ENCODE measurements at regions not wholly inside any gene's neighbourhood (a gene's known extent, or its start where the extent isn't known, plus 50 kb on each side); places are given as distances from the start of the nearest gene placed in this dataset.
"Not testable (repeated sequence)": the region's sequence is repeated elsewhere in the genome, so short reads cannot be mapped to it uniquely, and the experiment has no call there.

DNA sequence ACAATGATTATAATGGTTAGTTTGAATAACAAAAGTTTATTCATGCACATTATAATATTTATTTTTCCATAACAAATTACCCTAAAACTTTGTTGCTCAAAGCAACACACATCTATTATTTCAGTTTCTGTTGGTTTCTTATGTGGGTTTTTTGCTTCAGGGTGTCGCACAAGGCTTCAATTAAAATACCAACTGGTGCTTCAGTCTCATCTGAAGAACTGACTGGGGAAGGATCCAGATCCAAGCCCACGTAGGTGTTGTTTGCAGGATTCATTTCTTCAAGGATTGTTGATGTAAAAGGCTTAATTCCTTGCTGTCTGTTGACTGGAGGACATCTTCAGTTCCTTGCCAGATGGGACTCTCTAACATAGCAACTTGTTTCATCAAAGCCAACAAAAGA is 747.2 kb upstream of the PCDH20 start:
- DNase-seq: no peak

DNA sequence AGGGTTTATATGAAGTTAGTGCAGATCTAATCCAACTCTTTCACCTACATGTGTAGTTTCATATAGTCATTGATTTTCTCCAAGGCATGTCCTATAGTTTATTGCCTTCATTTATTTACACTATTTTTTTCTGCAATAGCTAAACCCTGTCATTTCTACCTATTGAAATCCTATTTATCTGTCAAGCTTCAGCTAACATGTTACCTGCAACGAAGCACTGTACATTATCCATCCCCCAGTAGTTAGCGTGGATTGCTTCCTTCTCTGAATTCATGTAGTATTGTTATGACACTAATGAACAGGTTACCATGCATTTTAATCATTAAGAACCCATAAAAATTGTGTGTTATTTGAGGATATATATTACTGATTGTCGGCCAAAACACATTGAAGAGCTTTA is 742.9 kb upstream of the PCDH20 start:
- no peak for DNase-seq

GRCh38 chr13:62151724-62152123 is 736.1 kb upstream of the PCDH20 start:
- not testable (repeated sequence) for DNase-seq

- no peak for DNase-seq
Observed at GRCh38 chr13:62142048-62142447, 726.4 kb upstream of the PCDH20 start.

DNA sequence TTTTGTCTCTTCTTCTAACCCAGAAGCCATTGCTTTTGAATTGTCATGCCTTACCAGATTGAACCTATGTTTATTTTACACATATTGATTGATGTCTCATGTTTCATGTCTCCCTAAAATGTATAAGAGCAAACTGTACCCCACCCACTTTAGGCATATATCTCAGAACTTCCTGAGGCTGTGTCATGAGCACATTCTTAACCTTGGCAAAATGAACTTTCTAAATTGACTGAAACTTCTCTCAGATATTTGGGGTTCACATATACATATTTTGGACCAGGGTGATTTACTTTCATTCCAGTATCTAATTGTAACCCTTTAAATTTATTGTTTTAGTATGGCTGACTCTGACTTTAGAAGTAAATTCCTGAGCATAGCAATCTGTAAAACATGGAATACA is 723.9 kb upstream of the PCDH20 start:
- DNase-seq: no peak

GRCh38 chr13:62137629-62138405 is 722.2 kb upstream of the PCDH20 start:
- DNase-seq: no peak

- no peak for DNase-seq
Observed at GRCh38 chr13:62131604-62132003, 716.0 kb upstream of the PCDH20 start.

DNA sequence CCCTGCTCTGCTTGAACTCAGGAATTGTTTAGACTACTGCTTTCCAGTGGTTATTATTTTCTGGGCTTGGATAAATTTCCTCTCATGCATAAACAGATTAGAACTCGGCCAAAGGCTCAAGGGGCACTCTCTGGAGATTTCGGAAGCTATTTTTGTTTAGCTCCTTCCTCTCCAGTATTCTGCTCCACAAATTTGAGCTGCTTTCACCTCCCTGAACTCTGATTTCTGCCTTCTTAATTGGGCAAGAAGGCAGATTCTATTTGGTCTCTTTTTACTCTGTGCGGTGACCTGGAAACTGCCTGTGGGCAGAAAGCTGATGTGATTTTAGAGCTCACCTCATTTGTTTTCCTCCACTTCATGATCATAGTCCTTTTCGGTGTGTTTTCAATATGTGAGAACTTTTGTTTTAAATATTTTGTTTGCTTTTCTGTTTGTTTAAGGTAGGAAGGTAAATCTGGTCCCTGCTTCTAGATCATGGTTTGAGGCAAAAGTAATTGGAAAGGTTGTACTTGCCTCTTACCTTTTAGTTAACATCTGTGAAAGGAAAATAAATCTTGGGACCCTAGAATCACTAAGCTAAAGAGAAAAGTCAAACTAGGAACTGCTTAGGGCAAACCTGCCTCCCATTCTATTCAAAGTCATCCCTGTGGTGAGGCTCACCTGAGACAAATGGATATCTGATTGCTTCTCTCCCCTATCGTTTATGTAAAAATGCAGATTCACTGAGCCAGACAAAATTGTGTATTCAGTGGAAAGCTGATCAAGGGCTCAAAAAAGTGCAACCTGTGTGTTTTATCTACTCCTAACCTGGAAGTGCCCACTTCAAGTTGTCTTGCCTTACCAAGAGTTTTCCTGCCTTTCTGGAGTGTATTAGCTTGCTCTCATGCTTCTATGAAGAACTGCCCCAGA is 714.7 kb upstream of the PCDH20 start:
- no peak for DNase-seq

DNA sequence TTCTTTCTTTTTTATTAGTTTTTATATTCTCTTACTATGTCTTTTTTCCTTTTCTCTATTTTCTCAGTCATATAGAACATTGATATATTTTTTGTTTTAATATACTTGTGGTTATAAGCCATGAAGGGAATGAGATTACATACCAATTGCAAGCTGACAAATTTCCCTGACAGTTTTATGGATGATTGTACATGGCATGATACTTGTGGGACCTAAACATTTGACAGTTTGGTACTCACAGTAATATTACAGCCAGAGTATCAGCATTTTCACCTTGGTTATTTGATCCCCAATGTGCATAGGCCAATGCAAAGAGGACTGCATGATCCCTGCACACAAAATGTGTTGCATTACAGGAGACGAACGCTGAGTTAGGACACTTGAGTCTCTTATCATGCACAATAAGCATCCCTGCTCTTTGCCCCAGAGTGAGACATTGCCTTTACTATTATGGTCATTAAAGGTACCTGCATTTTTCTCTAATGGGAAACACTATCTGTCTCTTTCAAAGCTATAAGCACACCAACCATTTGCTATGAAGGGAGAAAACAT is 713.4 kb upstream of the PCDH20 start:
- no peak for DNase-seq

- no peak for DNase-seq
Observed at GRCh38 chr13:62126400-62126799, 710.8 kb upstream of the PCDH20 start.

- DNase-seq: no peak
Observed at GRCh38 chr13:62125451-62125850, 709.8 kb upstream of the PCDH20 start.

DNA sequence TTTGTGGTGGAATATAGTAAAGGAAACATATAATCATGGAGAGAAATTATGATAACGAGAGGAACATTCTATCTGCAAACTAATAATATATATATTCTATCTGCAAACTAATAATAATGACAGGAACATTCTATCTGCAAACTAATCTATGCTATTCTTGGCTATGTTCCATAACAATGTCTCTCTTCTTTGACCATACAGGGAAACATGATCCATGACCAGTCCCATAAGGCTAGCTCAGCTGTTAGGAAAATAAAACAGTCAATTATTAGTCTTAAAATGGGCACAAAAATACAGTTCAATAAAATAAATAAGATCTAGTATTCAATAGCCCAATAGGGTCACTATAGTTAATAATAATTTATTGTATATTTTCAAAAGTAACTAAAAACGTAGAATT is 707.8 kb upstream of the PCDH20 start:
- DNase-seq: no peak

DNA sequence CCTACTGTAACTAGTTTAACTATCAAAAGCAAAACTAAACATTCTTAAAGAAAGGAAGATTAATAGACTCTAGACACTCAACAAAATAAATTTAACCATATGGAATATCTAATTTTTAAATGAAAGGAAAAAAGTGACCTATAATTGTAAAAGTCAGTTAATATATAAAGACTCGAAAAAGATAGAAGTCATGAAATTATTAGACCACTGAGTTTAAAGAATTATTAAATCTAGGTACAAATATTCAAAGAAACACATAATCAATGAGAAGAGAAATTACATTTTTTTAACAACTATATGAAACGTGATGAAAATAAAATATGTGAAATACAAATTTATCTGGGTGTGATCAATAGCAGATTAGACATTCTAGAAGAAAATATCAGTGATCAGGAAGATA is 706.8 kb upstream of the PCDH20 start:
- DNase-seq: no peak

DNA sequence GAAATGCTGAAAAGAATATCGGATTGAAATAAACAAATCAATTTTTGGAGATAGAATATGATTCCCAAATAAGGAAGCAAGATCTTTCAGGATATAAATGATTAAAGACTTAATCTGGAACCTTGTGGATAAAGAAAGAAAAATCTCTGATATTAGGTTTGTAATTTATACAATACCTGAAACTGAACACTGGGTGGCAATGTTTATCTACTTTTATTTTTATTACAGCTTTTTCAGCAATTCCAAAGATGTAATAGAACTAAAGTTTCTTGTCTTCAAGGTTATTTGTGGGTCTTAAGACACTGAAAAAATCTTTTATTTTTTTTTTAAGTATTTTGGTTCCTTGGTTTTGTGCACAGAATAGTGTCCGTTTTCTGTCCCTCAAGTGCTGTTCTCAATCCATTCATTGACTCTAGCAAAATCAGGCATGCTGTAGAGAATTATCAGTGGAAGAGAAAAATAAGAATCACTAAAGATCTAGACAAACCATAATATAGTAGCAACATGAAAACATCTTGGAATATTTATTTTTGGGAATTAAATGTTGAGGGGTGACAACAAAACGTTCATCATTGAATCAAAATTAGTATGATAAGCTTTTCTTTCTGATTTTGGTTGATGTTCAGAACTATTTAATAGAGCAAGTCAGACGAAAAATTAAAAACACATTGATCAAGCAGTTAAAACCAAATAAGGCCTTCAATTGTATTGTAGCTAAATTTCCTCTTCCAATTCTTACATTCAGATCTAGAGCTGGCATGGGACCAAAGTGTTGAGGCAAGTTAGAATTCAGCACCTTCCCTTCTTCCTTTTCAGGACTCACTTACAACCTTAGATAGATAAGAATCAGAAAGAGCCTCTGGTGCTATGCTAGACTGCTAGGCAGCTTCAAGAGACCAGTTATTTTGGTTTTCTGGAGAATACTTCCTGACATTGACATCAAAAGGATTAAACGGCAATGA is 704.4 kb upstream of the PCDH20 start:
- no peak for DNase-seq

DNA sequence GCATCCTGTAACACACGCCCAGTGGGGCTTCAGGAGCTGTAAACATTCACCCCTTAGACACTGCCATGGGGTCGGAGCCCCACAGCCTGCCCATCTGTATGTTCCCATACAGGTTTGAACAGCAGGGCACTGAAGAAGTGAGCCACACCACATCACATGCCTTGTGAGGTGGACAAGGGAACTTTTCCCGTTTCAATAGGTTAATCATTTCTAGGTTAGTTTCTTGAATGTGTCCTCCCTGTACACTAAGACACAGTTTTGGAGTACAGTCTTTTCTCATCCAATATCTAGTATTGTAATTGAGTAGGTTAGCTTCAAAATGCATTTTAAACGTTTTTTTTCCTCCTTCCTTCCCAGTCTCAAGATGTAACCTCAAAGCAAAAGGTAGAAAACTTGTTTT is 700.2 kb upstream of the PCDH20 start:
- DNase-seq: no peak

DNA sequence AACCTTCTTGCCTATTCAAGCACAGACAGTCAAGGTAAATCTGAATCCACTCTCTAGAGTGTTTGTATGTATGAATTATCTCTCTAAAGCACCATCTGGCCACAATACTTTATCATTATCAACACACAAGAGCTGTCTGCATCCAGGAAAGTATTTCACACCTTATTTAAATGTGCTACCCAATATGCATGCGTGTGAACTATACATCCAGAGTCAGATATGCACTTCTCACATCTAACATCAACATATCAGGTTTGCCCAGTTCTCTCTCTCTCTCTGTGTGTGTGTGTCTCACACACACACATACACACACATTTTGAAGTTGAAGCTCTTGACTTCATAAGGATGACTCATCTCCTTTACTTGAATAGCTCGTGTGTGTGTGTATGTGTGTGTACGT is 697.5 kb upstream of the PCDH20 start:
- DNase-seq: no peak

DNA sequence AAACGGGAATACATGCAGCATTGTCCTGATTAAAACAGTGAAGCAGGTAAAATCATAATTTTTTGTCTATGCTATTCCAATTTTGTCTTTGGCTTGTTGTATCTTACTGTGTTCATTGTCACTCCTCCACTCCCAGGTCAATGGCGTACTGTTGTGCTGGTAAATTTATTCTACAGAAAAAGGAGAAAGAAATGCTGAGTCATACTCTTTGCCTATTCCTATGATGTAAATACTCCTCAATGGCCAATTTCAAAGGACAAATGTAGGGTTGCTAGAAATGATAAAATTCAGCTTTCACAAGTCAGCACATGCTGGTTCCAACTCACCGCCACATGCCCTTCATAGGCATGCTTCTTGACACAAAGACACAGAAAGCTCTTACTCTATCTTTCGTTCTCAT is 694.4 kb upstream of the PCDH20 start:
- no peak for DNase-seq

- DNase-seq: not testable (repeated sequence)
Observed at GRCh38 chr13:62104136-62104535, 688.5 kb upstream of the PCDH20 start.

GRCh38 chr13:62096652-62097051 is 681.0 kb upstream of the PCDH20 start:
- DNase-seq: no peak

- no peak for DNase-seq
Observed at GRCh38 chr13:62094932-62095331, 679.3 kb upstream of the PCDH20 start.

GRCh38 chr13:62093984-62094780 is 678.5 kb upstream of the PCDH20 start:
- no peak for DNase-seq

GRCh38 chr13:62092949-62093348 is 677.3 kb upstream of the PCDH20 start:
- no peak for DNase-seq

Data from bone marrow (tissue), 2 donors.